ENCODE measurements at regions not wholly inside any gene's neighbourhood (a gene's known extent, or its start where the extent isn't known, plus 50 kb on each side); places are given as distances from the start of the nearest gene placed in this dataset.

DNA sequence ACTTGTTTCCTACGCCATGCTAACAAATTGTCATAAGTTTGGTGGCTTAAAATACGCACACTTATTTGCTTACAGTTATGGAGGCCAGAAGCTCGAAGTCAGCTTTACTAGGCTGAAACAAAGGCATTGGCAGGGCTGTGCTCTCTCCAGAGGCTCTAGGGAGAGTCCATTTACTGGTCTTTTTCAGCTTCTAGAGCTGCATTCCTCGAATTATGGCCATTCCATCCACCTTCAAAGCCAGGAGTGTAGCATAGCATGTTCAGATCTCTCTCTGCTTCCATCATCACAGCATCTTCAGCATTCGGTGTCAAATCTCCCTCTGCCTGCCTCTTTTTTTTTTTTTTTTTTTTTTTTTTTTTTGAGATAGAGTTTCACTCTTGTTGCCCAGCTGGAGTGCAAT lies 670.2 kb downstream of the ACTL7B start:
- TF ChIP-seq, protein P1, sequence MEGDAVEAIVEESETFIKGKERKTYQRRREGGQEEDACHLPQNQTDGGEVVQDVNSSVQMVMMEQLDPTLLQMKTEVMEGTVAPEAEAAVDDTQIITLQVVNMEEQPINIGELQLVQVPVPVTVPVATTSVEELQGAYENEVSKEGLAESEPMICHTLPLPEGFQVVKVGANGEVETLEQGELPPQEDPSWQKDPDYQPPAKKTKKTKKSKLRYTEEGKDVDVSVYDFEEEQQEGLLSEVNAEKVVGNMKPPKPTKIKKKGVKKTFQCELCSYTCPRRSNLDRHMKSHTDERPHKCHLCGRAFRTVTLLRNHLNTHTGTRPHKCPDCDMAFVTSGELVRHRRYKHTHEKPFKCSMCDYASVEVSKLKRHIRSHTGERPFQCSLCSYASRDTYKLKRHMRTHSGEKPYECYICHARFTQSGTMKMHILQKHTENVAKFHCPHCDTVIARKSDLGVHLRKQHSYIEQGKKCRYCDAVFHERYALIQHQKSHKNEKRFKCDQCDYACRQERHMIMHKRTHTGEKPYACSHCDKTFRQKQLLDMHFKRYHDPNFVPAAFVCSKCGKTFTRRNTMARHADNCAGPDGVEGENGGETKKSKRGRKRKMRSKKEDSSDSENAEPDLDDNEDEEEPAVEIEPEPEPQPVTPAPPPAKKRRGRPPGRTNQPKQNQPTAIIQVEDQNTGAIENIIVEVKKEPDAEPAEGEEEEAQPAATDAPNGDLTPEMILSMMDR (IDR thresholded peaks at IDR 0.05; ENCODE audit: low read depth, low read length, poor library complexity, severe bottlenecking) = no peak
- no peak for TF ChIP-seq EZH2phosphoT487 (IDR thresholded peaks at IDR 0.05; ENCODE audit: borderline replicate concordance, low read length)
